Skeletal muscle cell (primary cell): ENCODE measurements at regions not wholly inside any gene's neighbourhood (a gene's known extent, or its start where the extent isn't known, plus 50 kb on each side); places are given as distances from the start of the nearest gene placed in this dataset.

Source experiments
- DNase-seq: peaks from one replicate; pipeline ENCODE4 v3.0.0-alpha.2; 2010; ENCODE audit warnings: low read depth
- H3K4me3 ChIP-seq: 2 replicates; pipeline ENCODE4 v1.5.1; 2011; ENCODE audit warnings: low read depth, mild to moderate bottlenecking, control low read depth, low read length, moderate library complexity

- no peak overlapping the region for H3K4me3 ChIP-seq
- DNase-seq: no peak
Measured at GRCh38 chr13:62309904-62310303, 894.3 kb upstream of the PCDH20 start.

GRCh38 chr13:62305756-62306155 is 890.1 kb upstream of the PCDH20 start:
- H3K4me3 ChIP-seq: no peak overlapping the region
- DNase-seq: no peak

- DNase-seq: no peak
Measured at GRCh38 chr13:62302341-62302740, 886.7 kb upstream of the PCDH20 start.

GRCh38 chr13:62299988-62300387 is 884.3 kb upstream of the PCDH20 start:
- H3K4me3 ChIP-seq: no peak overlapping the region
- DNase-seq: no peak

More at GRCh38 chr13:62302341-62302740, 886.7 kb upstream of the PCDH20 start:
- H3K4me3 ChIP-seq: no peak overlapping the region

GRCh38 chr13:62296812-62297211 is 881.2 kb upstream of the PCDH20 start:
- H3K4me3 ChIP-seq: no peak overlapping the region
- DNase-seq: no peak

- DNase-seq: no peak
- no peak overlapping the region for H3K4me3 ChIP-seq
Measured at GRCh38 chr13:62294244-62294643, 878.6 kb upstream of the PCDH20 start.

GRCh38 chr13:62292714-62293480 is 877.2 kb upstream of the PCDH20 start:
- DNase-seq: no peak
- H3K4me3 ChIP-seq: no peak overlapping the region

- no peak overlapping the region for H3K4me3 ChIP-seq
- DNase-seq: no peak
Measured at GRCh38 chr13:62290542-62290941, 874.9 kb upstream of the PCDH20 start.

GRCh38 chr13:62287764-62288163 is 872.1 kb upstream of the PCDH20 start:
- no peak overlapping the region for H3K4me3 ChIP-seq
- DNase-seq: no peak

- DNase-seq: no peak
- no peak overlapping the region for H3K4me3 ChIP-seq
Measured at GRCh38 chr13:62280590-62280989, 864.9 kb upstream of the PCDH20 start.

- no peak overlapping the region for H3K4me3 ChIP-seq
- DNase-seq: no peak
Measured at GRCh38 chr13:62278271-62278670, 862.6 kb upstream of the PCDH20 start.

GRCh38 chr13:62251734-62252133 is 836.1 kb upstream of the PCDH20 start:
- DNase-seq: no peak
- H3K4me3 ChIP-seq: no peak overlapping the region

- peak; percentile 38 for DNase-seq
- no peak overlapping the region for H3K4me3 ChIP-seq
Measured at GRCh38 chr13:62250501-62251201, 835.0 kb upstream of the PCDH20 start.

GRCh38 chr13:62246581-62246980 is 830.9 kb upstream of the PCDH20 start:
- no peak for DNase-seq
- H3K4me3 ChIP-seq: no peak overlapping the region

- no peak for DNase-seq
- H3K4me3 ChIP-seq: no peak overlapping the region
Measured at GRCh38 chr13:62243106-62243505, 827.5 kb upstream of the PCDH20 start.

GRCh38 chr13:62234780-62235440 is 819.3 kb upstream of the PCDH20 start:
- no peak overlapping the region for H3K4me3 ChIP-seq
- no peak for DNase-seq

- DNase-seq: no peak
- no peak overlapping the region for H3K4me3 ChIP-seq
Measured at GRCh38 chr13:62210951-62211350, 795.3 kb upstream of the PCDH20 start.

- no peak for DNase-seq
- H3K4me3 ChIP-seq: no peak overlapping the region
Measured at GRCh38 chr13:62209529-62209928, 793.9 kb upstream of the PCDH20 start.

GRCh38 chr13:62207388-62207787 is 791.7 kb upstream of the PCDH20 start:
- DNase-seq: no peak
- no peak overlapping the region for H3K4me3 ChIP-seq

GRCh38 chr13:62206165-62206564 is 790.5 kb upstream of the PCDH20 start:
- no peak overlapping the region for H3K4me3 ChIP-seq
- no peak for DNase-seq
